K562 (cell line): ENCODE measurements at regions not wholly inside any gene's neighbourhood (a gene's known extent, or its start where the extent isn't known, plus 50 kb on each side); places are given as distances from the start of the nearest gene placed in this dataset.

Experiments used
- ATAC-seq: fragments of 200-7000 bp; cut with Tn5 transposase; 3 replicates; pipeline ENCODE4 v1.9.1; 2020; ENCODE audit warnings: moderate library complexity
- BruUV-seq: library from RNA; stranded (reverse); fragments of 400-500 nt; replicated peaks from 2 replicates; lab custom pipeline; 2021; lab: Mats Ljungman, UMichigan
- CTCF ChIA-PET: fragments of 300-600 bp; formaldehyde crosslinking; extraction: SDS; loops from one replicate; lab custom pipeline; 2021; ENCODE audit warnings: low intra/inter-chr PET ratio; lab: Yijun Ruan, JAX
- POLR2A ChIA-PET: fragments of 300-600, 350-650 bp; sonication (Branson Sonifier 250); formaldehyde crosslinking; extraction: SDS; loops from one replicate; lab custom pipeline; 2021; ENCODE audit warnings: antibody characterized with exemption, inconsistent platforms; lab: Yijun Ruan, JAX
- DNase-seq, 4 experiments: peaks; one replicate each; pipeline versions ENCODE4 v3.0.0 to v3.0.0-alpha.2; 2011 to 2018; ENCODE audit warnings: low spot score in 3 of 4, mixed read lengths in 3 of 4; ENCODE audit errors: extremely low read depth in 1 of 4
- FAIRE-seq: peaks from 2 replicates; lab custom pipeline; 2011; peaks lifted over from hg19 to GRCh38; lab: Jason Lieb, UNC
- H2AFZ ChIP-seq: 2 replicates; pipeline ENCODE4 v1.6.0; 2011; ENCODE audit warnings: low read depth, low read length, control low read depth, inconsistent platforms
- H3K27ac ChIP-seq: fragments of 200-600 bp; 3 replicates; pipeline ENCODE4 v1.8.0; 2011; ENCODE audit warnings: low read depth, mild to moderate bottlenecking, control low read depth, inconsistent platforms, low read length, moderate library complexity, mixed read lengths; ENCODE audit errors: extremely low read depth
- H3K27me3 ChIP-seq, 2 experiments: fragments of 300-600 bp in 1 of 2; 2 replicates in 1 of 2; 3 replicates in 1 of 2; pipeline versions ENCODE4 v1.6.0 to v1.8.0; 2011; ENCODE audit warnings: inconsistent platforms in 2 of 2, low read length in 2 of 2, mild to moderate bottlenecking in 1 of 2, mixed read lengths in 1 of 2, moderate library complexity in 1 of 2; ENCODE audit not compliant: control insufficient read depth in 2 of 2, insufficient read depth in 2 of 2
- H3K36me3 ChIP-seq: fragments of 300-600 bp; 3 replicates; pipeline ENCODE4 v1.8.0; 2011; ENCODE audit warnings: mild to moderate bottlenecking, low read length, inconsistent platforms; ENCODE audit not compliant: control insufficient read depth, insufficient read depth
- H3K4me1 ChIP-seq, 2 experiments: fragments of 200-600 bp in 1 of 2; replicated peaks in 1 of 2; 2 replicates in 1 of 2; 3 replicates in 1 of 2; pipeline versions ENCODE4 v1.5.1 to v1.8.0; 2011; ENCODE audit warnings: inconsistent platforms in 2 of 2, low read length in 2 of 2, mild to moderate bottlenecking in 1 of 2, mixed read lengths in 1 of 2, moderate library complexity in 1 of 2; ENCODE audit not compliant: control insufficient read depth in 2 of 2, insufficient read depth in 2 of 2
- H3K4me2 ChIP-seq: 2 replicates; pipeline ENCODE4 v1.6.1; 2011; ENCODE audit warnings: low read length, control low read depth, inconsistent platforms, mixed read lengths; ENCODE audit not compliant: insufficient read depth
- H3K4me3 ChIP-seq: fragments of 200-600 bp; sonication (generic), shearing (Covaris generic); 2 replicates; pipeline ENCODE4 v1.5.1; 2016; ENCODE audit warnings: control low read depth, inconsistent platforms
- H3K79me2 ChIP-seq: fragments of 200-600 bp; 3 replicates; pipeline ENCODE4 v1.8.0; 2011; ENCODE audit warnings: low read length, inconsistent platforms; ENCODE audit not compliant: control insufficient read depth, insufficient read depth
- H3K9ac ChIP-seq, 2 experiments: 2 replicates each; pipeline versions ENCODE4 v1.6.0 to v1.6.1; 2011; ENCODE audit warnings: low read depth in 2 of 2, low read length in 2 of 2, control low read depth in 1 of 2, inconsistent platforms in 1 of 2, mild to moderate bottlenecking in 1 of 2, mixed read lengths in 1 of 2; ENCODE audit not compliant: insufficient read depth in 1 of 2
- H3K9me1 ChIP-seq: one replicate; pipeline ENCODE4 v1.6.0; 2011; ENCODE audit warnings: inconsistent platforms, mild to moderate bottlenecking, low read length, moderate library complexity; ENCODE audit not compliant: control insufficient read depth, insufficient read depth
- H3K9me3 ChIP-seq: replicated peaks from 2 replicates; pipeline ENCODE4 v1.5.1; 2011; ENCODE audit warnings: low read depth, low read length, inconsistent platforms; ENCODE audit not compliant: control insufficient read depth, insufficient read depth
- H4K20me1 ChIP-seq: replicated peaks from 2 replicates; pipeline ENCODE4 v1.6.1; 2011; ENCODE audit warnings: low read length, inconsistent platforms, mixed read lengths; ENCODE audit not compliant: control insufficient read depth, insufficient read depth
- ATF1 ChIP-seq, 2 experiments: fragments of 450-650 bp in 1 of 2; IDR thresholded peaks; 2 replicates each; pipeline ENCODE4 v1.6.1; 2016; ENCODE audit warnings: missing compliant biosample characterization in 1 of 2, missing genetic modification characterization in 1 of 2
- BRD4 ChIP-seq: fragments of 200-600 bp; sonication (generic); IDR thresholded peaks from 2 replicates; pipeline ENCODE4 v1.6.1; 2017; ENCODE audit warnings: inconsistent platforms
- CBFA2T3 ChIP-seq: fragments of 450-650 bp; IDR thresholded peaks from 2 replicates; pipeline ENCODE4 v1.6.1; 2017
- GATAD2B ChIP-seq: fragments of 450-650 bp; IDR thresholded peaks from 2 replicates; pipeline ENCODE4 v1.6.1; 2017; ENCODE audit warnings: mild to moderate bottlenecking, borderline replicate concordance
- KDM1A ChIP-seq, 2 experiments: fragments of 450-650 bp; IDR thresholded peaks; 2 replicates each; pipeline ENCODE4 v1.6.1; 2016; ENCODE audit warnings: mild to moderate bottlenecking in 2 of 2
- MCM2 ChIP-seq: fragments of 450-650 bp; IDR thresholded peaks from 2 replicates; pipeline ENCODE4 v1.6.1; 2017; ENCODE audit warnings: low read depth, mild to moderate bottlenecking
- NCOA6 ChIP-seq: fragments of 450-650 bp; IDR thresholded peaks from 2 replicates; pipeline ENCODE4 v1.6.1; 2017; ENCODE audit warnings: mild to moderate bottlenecking
- POLR2B ChIP-seq: fragments of 450-650 bp; IDR thresholded peaks from 2 replicates; pipeline ENCODE4 v1.6.1; 2018; ENCODE audit warnings: low read depth; ENCODE audit not compliant: partially characterized antibody
- RBM22 ChIP-seq: fragments of 200-400 bp; formaldehyde crosslinking; IDR thresholded peaks from 2 replicates; pipeline ENCODE4 v1.6.1; 2018; ENCODE audit warnings: low read length, low read depth; ENCODE audit not compliant: poor library complexity, severe bottlenecking
- SREBF1 ChIP-seq: fragments of 150-350 bp; IDR thresholded peaks from 2 replicates; pipeline ENCODE4 v1.6.1; 2014; ENCODE audit warnings: antibody characterized with exemption, low read depth, low read length, borderline replicate concordance
- ZNF143 ChIP-seq: sonication (generic); formaldehyde crosslinking; IDR thresholded peaks from 2 replicates; pipeline ENCODE4 v1.9.0; 2022; ENCODE audit warnings: mild to moderate bottlenecking, missing genetic modification reagents
- ZNF778 ChIP-seq: fragments of 450-650 bp; formaldehyde crosslinking; IDR thresholded peaks from 2 replicates; pipeline ENCODE4 v1.4.0; 2020; ENCODE audit warnings: mild to moderate bottlenecking, moderate library complexity
- WGBS: fragments of 100-300 bp; shearing (Covaris generic); methylation state at CpG from one replicate; pipeline ENCODE4 v1.1.6; 2016; ENCODE audit warnings: low coverage, mixed read lengths; ENCODE audit not compliant: insufficient coverage; ENCODE audit errors: missing lambda C conversion rate; 5-methylcytosine and 5-hydroxymethylcytosine counted together
- in situ Hi-C: fragments of 300-500 bp; cut with MboI; formaldehyde crosslinking; loops from 4 replicates; pipeline ENCODE4 v1.15.0; 2018; ENCODE audit warnings: inconsistent platforms, mixed read lengths
- intact Hi-C: fragments of 100-400 bp; cut with micrococcal nuclease; formaldehyde crosslinking; loops from 2 replicates; pipeline ENCODE4 v1.14.2; 2022

GRCh38 chr18:43341014-43341413 is 63.7 kb upstream of the SYT4 start:
- ChIA-PET POLR2A (no interaction called here), CTCF (no interaction called here)
- Histone ChIP-seq H3K4me3 (no peak overlapping the region), H3K9me1 (no peaks in the 10 kb centered on the region), H3K9me3 (no peaks in the 10 kb centered on the region), H3K27me3 (no peaks in the 10 kb centered on the region), H3K4me1 (no peaks in the 10 kb centered on the region), H2AFZ (no peak overlapping the region), H3K79me2 (no peaks in the 10 kb centered on the region), H3K36me3 (no peaks in the 10 kb centered on the region), H3K4me2 (no peak overlapping the region), H3K27ac (no peak overlapping the region), H4K20me1 (no peaks in the 10 kb centered on the region), H3K9ac (no peak overlapping the region)
- no peak for DNase-seq
- intact Hi-C loops (no loop called here), in situ Hi-C loops (no loop called here)
- no peak for FAIRE-seq
- 0% methylated on average over 3 of the region's 3 CpGs for WGBS
- ATAC-seq: no peak
- BruUV-seq: no TSS peak
- TF ChIP-seq ZNF778 (CRISPR knock-in tag) (no peak), ZNF143 (CRISPR knock-in tag) (no peak), NCOA6 (no peak), KDM1A (IDR thresholded peaks at IDR 0.05) (no peak), POLR2B (no peak), BRD4 (no peak), RBM22 (no peak), CBFA2T3 (no peak), SREBF1 (no peak)
- TF ChIP-seq, all 486 proteins: peak for 0

DNA sequence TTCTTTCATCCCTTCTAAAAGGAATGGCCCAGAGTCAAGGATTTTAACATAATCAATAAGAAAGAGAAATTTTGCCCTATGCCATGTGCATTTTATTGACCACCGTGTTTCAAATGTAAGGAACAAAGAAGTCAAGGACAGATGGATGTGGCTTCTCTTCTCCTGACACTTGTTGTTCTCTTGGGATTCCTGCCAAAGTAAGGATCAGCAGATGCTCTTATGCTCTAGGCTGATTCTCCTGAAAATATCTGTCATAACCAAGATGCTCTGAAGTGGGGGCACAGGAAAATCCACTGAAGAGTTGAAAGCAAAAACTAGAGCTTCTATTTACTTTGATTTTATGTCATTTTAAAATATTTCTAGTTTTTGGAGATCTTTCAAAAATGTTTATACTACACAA is 72.9 kb upstream of the SYT4 start:
- POLR2A ChIA-PET: no interaction called here
- Histone ChIP-seq H3K4me3 (no peak overlapping the region), H3K9me3 (no peaks in the 10 kb centered on the region), H3K9ac (no peak overlapping the region), H3K9me1 (no peaks in the 10 kb centered on the region), H4K20me1 (no peaks in the 10 kb centered on the region), H3K36me3 (no peaks in the 10 kb centered on the region), H3K27ac (no peak overlapping the region), H3K4me1 (no peaks in the 10 kb centered on the region), H3K27me3 (no peaks in the 10 kb centered on the region), H2AFZ (no peak overlapping the region), H3K4me2 (no peak overlapping the region), H3K79me2 (no peaks in the 10 kb centered on the region)
- 0% methylated on average over 1 of the region's 1 CpG for WGBS
- BruUV-seq: no TSS peak
- TF ChIP-seq GATAD2B (no peak), ATF1 (CRISPR knock-in tag; IDR thresholded peaks at IDR 0.05) (no peak), ATF1 (tag; IDR thresholded peaks at IDR 0.05) (no peak), MCM2 (no peak)
- DNase-seq (no peak), FAIRE-seq (no peak), ATAC-seq (no peak)
- intact Hi-C loops (no loop called here), in situ Hi-C loops (no loop called here)
- CTCF ChIA-PET: no interaction called here
